Karpas-422 (cell line): ENCODE measurements at regions not wholly inside any gene's neighbourhood (a gene's known extent, or its start where the extent isn't known, plus 50 kb on each side); places are given as distances from the start of the nearest gene placed in this dataset.

Experiments
- DNase-seq: peaks from one replicate; pipeline ENCODE4 v3.0.0-alpha.2; 2015
- H2AFZ ChIP-seq: fragments of 200-600 bp; sonication (generic); 2 replicates; pipeline ENCODE4 v1.6.1; 2014; ENCODE audit warnings: antibody characterized with exemption, low read length, mixed read lengths
- H3K27ac ChIP-seq: fragments of 200-600 bp; sonication (generic); 2 replicates; pipeline ENCODE4 v1.5.1; 2014; ENCODE audit warnings: mild to moderate bottlenecking, low read length, moderate library complexity
- H3K27me3 ChIP-seq: fragments of 200-600 bp; sonication (generic); 2 replicates; pipeline ENCODE4 v1.6.1; 2014; ENCODE audit warnings: low read length, mixed read lengths
- H3K36me3 ChIP-seq: fragments of 200-600 bp; sonication (generic); 2 replicates; pipeline ENCODE4 v1.6.1; 2014; ENCODE audit warnings: low read length, mixed read lengths; ENCODE audit not compliant: insufficient read depth
- H3K4me1 ChIP-seq: fragments of 200-600 bp; sonication (generic); 2 replicates; pipeline ENCODE4 v1.6.1; 2014; ENCODE audit warnings: mild to moderate bottlenecking, low read length, mixed read lengths
- H3K4me2 ChIP-seq: fragments of 200-600 bp; sonication (generic); 2 replicates; pipeline ENCODE4 v1.6.1; 2014; ENCODE audit warnings: low read length, low read depth, mild to moderate bottlenecking; ENCODE audit not compliant: poor library complexity, severe bottlenecking
- H3K4me3 ChIP-seq: fragments of 200-600 bp; sonication (generic); 2 replicates; pipeline ENCODE4 v1.5.1; 2014; ENCODE audit warnings: mild to moderate bottlenecking, antibody characterized with exemption, low read length, mixed read lengths
- H3K79me2 ChIP-seq: fragments of 200-600 bp; sonication (generic); 2 replicates; pipeline ENCODE4 v1.6.1; 2014; ENCODE audit warnings: mild to moderate bottlenecking, low read length, mixed read lengths
- H3K9ac ChIP-seq: fragments of 200-600 bp; sonication (generic); 2 replicates; pipeline ENCODE4 v1.6.0; 2014; ENCODE audit warnings: low read length
- H3K9me2 ChIP-seq: fragments of 200-600 bp; sonication (generic), shearing (Covaris generic); replicated peaks from 2 replicates; pipeline ENCODE4 v1.6.0; 2014; ENCODE audit warnings: mild to moderate bottlenecking, low read length, moderate library complexity; ENCODE audit not compliant: insufficient read depth
- H3K9me3 ChIP-seq: fragments of 300-700, 200-600 bp; sonication (generic); 2 replicates; pipeline ENCODE4 v1.6.1; 2014; ENCODE audit warnings: low read length, mixed read lengths
- H4K20me1 ChIP-seq: fragments of 200-600 bp; sonication (generic); 2 replicates; pipeline ENCODE4 v1.6.1; 2014; ENCODE audit warnings: mild to moderate bottlenecking, antibody characterized with exemption, low read length, low read depth; ENCODE audit not compliant: insufficient read depth

DNA sequence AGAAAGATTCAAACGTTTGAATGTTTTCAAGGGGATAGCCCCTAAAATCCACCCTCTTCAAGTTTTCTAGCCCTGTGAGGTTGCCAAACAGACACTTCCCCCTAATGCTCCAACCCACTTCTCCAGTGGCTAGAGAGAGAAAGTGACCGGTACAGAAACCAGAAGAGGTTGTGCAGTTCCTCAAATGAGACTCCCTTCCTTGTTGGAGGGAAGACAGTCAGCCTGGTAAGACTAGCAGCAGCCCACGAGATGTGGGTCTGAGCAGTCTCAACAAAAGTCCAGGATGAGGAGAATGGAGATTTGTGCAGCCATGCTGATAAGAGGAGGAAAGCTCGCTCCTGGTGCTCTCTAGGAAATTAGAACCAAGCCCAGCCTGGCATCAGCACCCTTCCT is 222.8 kb upstream of the TPRG1 start:
- Histone ChIP-seq H3K9ac (no peak overlapping the region), H3K4me2 (no peak overlapping the region), H3K9me3 (no peaks in the 10 kb centered on the region), H3K27me3 (no peaks in the 10 kb centered on the region), H3K79me2 (no peaks in the 10 kb centered on the region), H3K4me1 (peaks cover 10% of the 10 kb centered on the region), H3K4me3 (no peak overlapping the region), H3K27ac (no peak overlapping the region), H2AFZ (no peak overlapping the region), H3K9me2 (no peaks in the 10 kb centered on the region), H4K20me1 (no peaks in the 10 kb centered on the region), H3K36me3 (no peaks in the 10 kb centered on the region)
- DNase-seq, result no peak

DNA sequence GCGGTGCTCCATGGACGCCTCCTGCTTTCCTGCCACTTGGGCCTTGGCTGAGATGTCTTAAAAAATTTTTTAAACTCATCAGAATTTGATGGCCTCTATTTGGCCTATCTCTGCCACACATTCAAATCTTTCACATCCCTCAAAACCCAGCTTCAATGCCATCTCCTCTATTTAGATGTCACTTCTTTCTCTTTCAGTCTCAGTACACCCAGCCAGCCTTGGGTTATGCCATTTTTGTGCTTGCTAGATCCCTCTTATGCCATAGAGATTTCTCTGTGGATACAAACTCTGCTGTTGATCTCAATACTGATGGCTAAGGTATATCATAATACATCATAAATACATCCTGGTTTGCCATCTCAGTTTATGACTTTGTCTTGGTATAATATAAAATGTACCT is 222.3 kb upstream of the TPRG1 start:
- Histone ChIP-seq H3K27me3 (no peaks in the 10 kb centered on the region), H3K9me3 (no peaks in the 10 kb centered on the region), H3K79me2 (no peaks in the 10 kb centered on the region), H3K4me3 (no peak overlapping the region), H2AFZ (no peak overlapping the region), H4K20me1 (no peaks in the 10 kb centered on the region), H3K4me2 (no peak overlapping the region), H3K27ac (no peak overlapping the region), H3K9me2 (no peaks in the 10 kb centered on the region), H3K9ac (no peak overlapping the region), H3K4me1 (peaks cover 14% of the 10 kb centered on the region), H3K36me3 (no peaks in the 10 kb centered on the region)
- no peak for DNase-seq

GRCh38 chr3:188949996-188950395 is 221.8 kb upstream of the TPRG1 start:
- Histone ChIP-seq H3K9me2 (no peaks in the 10 kb centered on the region), H3K9ac (no peak overlapping the region), H3K4me2 (no peak overlapping the region)

GRCh38 chr3:188950832-188951489 is 220.8 kb upstream of the TPRG1 start:
- Histone ChIP-seq H3K27ac (no peak overlapping the region), H3K9me2 (no peaks in the 10 kb centered on the region), H3K4me3 (no peak overlapping the region), H3K36me3 (no peaks in the 10 kb centered on the region), H3K79me2 (no peaks in the 10 kb centered on the region), H2AFZ (no peak overlapping the region), H3K9ac (no peak overlapping the region), H3K4me2 (no peak overlapping the region), H3K4me1 (peaks cover 20% of the 10 kb centered on the region), H3K27me3 (no peaks in the 10 kb centered on the region), H4K20me1 (no peaks in the 10 kb centered on the region), H3K9me3 (no peaks in the 10 kb centered on the region)
- DNase-seq, result no peak

More at GRCh38 chr3:188949996-188950395, 221.8 kb upstream of the TPRG1 start:
- Histone ChIP-seq H3K79me2 (no peaks in the 10 kb centered on the region), H3K27ac (no peak overlapping the region), H3K27me3 (no peaks in the 10 kb centered on the region), H2AFZ (no peak overlapping the region), H4K20me1 (no peaks in the 10 kb centered on the region), H3K4me1 (peaks cover 20% of the 10 kb centered on the region), H3K36me3 (no peaks in the 10 kb centered on the region), H3K4me3 (no peak overlapping the region), H3K9me3 (no peaks in the 10 kb centered on the region)
- no peak for DNase-seq

- no peak overlapping the region for H3K4me2 ChIP-seq
- H3K4me3 ChIP-seq, result no peak overlapping the region
- no peak overlapping the region for H2AFZ ChIP-seq
- no peaks in the 10 kb centered on the region for H3K36me3 ChIP-seq
- H3K9me3 ChIP-seq, result no peaks in the 10 kb centered on the region
- peaks cover 20% of the 10 kb centered on the region for H3K4me1 ChIP-seq
- H3K27me3 ChIP-seq, result no peaks in the 10 kb centered on the region
- H3K27ac ChIP-seq, result no peak overlapping the region
- H4K20me1 ChIP-seq, result no peaks in the 10 kb centered on the region
- H3K9ac ChIP-seq, result no peak overlapping the region
- no peaks in the 10 kb centered on the region for H3K9me2 ChIP-seq
- no peak for DNase-seq
- H3K79me2 ChIP-seq, result no peaks in the 10 kb centered on the region
Measured at GRCh38 chr3:188951734-188952133, 220.0 kb upstream of the TPRG1 start.

DNA sequence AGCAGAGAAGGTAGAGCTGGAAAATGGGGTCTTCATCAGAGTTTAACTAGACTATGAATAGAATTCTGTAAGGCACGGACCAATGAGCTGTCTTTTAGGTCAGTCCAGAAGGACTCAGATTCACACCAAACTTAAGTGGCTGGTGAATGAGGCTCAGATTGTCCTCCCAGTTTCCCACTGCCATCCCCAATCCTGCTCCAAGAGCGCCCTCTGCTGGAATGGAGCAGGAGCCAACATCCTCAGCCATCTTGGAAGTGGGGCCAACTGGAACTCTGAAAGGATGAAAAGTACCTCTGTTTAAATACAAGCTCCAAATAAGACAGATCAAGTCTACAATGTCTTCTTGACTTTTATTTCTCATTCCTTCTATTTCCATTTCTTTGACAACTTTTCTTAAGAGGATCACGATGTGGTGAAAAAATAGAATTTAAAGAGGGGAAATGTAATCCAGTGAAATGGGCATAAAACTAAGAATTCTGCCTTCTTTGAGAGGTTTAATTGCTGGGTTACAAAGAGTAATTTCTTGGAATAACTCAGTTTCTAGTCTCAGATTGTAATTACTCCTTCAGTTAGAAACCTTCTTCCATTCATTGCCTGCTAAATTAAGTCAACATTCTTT is 217.1 kb upstream of the TPRG1 start:
- H3K79me2 ChIP-seq, result no peaks in the 10 kb centered on the region
- H3K4me2 ChIP-seq, result peak overlapping the region; percentile 30
- no peaks in the 10 kb centered on the region for H3K27me3 ChIP-seq
- DNase-seq, result peak; percentile 96
- no peak overlapping the region for H3K27ac ChIP-seq
- no peak overlapping the region for H3K4me3 ChIP-seq
- H3K9me3 ChIP-seq, result no peaks in the 10 kb centered on the region
- H3K9ac ChIP-seq, result no peak overlapping the region
- peaks cover 18% of the 10 kb centered on the region for H3K4me1 ChIP-seq
- no peaks in the 10 kb centered on the region for H4K20me1 ChIP-seq
- H3K36me3 ChIP-seq, result no peaks in the 10 kb centered on the region
- no peaks in the 10 kb centered on the region for H3K9me2 ChIP-seq
- H2AFZ ChIP-seq, result peak overlapping the region; percentile 46; the same call in 1 of the 2 replicates

DNA sequence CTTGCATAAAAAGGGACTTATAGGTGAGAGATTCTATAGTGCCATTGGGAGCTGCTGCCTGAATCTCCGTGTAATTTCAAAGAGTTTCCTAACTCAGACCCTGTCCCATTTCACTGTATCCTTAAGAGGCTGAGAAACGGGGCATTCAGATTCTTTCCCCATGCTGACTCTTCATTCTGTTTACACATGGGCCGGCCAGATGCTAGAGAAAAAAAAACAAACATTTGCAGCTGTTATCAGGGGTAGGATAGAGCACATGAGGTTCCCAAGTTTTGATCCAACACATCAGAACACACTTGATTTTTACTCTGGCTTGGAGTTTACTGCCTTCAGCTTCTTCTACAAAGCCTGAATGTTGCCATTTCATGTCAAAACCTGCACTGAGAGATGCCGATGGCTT is 215.9 kb upstream of the TPRG1 start:
- no peak overlapping the region for H3K9ac ChIP-seq
- no peak overlapping the region for H3K27ac ChIP-seq
- no peaks in the 10 kb centered on the region for H3K36me3 ChIP-seq
- DNase-seq, result no peak
- H4K20me1 ChIP-seq, result no peaks in the 10 kb centered on the region
- H3K4me3 ChIP-seq, result no peak overlapping the region
- no peaks in the 10 kb centered on the region for H3K27me3 ChIP-seq
- no peaks in the 10 kb centered on the region for H3K9me3 ChIP-seq
- no peak overlapping the region for H2AFZ ChIP-seq
- peaks cover 18% of the 10 kb centered on the region for H3K4me1 ChIP-seq
- H3K79me2 ChIP-seq, result no peaks in the 10 kb centered on the region
- no peak overlapping the region for H3K4me2 ChIP-seq
- no peaks in the 10 kb centered on the region for H3K9me2 ChIP-seq

DNA sequence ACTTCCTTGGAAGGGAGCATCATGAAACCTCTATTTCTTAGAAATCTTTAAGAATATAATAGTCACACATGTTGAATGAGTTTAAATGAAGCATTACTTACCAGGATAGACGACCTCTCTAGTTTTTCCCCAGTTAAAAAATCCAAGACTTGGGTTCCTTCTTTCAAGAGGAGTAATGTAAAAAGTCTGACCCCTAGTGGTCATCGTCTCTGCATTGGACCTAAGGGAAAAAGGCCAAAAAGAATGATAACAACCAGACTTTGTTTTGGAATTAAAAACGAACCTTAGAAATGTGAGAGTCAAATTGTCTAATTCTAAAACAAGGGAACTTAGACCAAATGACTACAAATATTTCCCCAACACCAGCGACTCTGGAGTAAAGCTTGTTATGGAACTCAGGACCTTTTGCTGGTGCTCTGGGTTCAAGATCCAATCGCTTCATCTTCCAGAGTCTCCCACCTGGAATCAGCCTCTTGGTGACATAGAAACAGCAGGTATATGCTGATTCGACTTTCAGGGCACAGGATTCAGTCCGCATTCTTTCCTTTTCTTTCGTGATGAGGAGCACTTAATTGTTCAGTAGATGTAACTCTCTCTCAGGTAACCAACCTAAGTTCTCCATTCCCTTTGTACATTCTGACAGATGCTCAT is 214.8 kb upstream of the TPRG1 start:
- Histone ChIP-seq H3K27me3 (no peaks in the 10 kb centered on the region), H3K79me2 (no peaks in the 10 kb centered on the region), H3K9ac (no peak overlapping the region), H3K36me3 (no peaks in the 10 kb centered on the region), H3K9me2 (no peaks in the 10 kb centered on the region), H4K20me1 (no peaks in the 10 kb centered on the region), H3K4me1 (peaks cover 18% of the 10 kb centered on the region), H3K27ac (no peak overlapping the region), H3K4me2 (no peak overlapping the region), H3K4me3 (no peak overlapping the region), H2AFZ (no peak overlapping the region), H3K9me3 (no peaks in the 10 kb centered on the region)
- DNase-seq, result peak; percentile 87
